ENCODE measurements at regions not wholly inside any gene's neighbourhood (a gene's known extent, or its start where the extent isn't known, plus 50 kb on each side); places are given as distances from the start of the nearest gene placed in this dataset.
A peak's percentile ranks its signal among the peaks of the same experiment; 100 is the strongest.

- H3K27me3 ChIP-seq (ENCODE audit: insufficient read depth, low read length), result peaks cover 21% of the 10 kb centered on the region
- no peaks in the 10 kb centered on the region for H3K9me3 ChIP-seq (ENCODE audit: low read depth, low read length)
- DNase-seq (ENCODE audit: insufficient read length, low spot score, missing footprints), result no peak
- no peaks in the 10 kb centered on the region for H4K20me1 ChIP-seq (ENCODE audit: insufficient read depth, low read length)
- H3K27ac ChIP-seq (ENCODE audit: low read depth, low read length), result no peak overlapping the region
- no peak overlapping the region for H3K4me3 ChIP-seq (ENCODE audit: insufficient read depth, low read length)
- no peaks in the 10 kb centered on the region for H3K79me2 ChIP-seq (ENCODE audit: insufficient read depth, low read length)
- no peak overlapping the region for H2AFZ ChIP-seq (ENCODE audit: low read length)
- H3K4me1 ChIP-seq (ENCODE audit: insufficient read depth, low read length), result no peaks in the 10 kb centered on the region
- no peak for TF ChIP-seq CTCF (IDR thresholded peaks at IDR 0.05; ENCODE audit: extremely low read depth, low read depth, low read length)
- H3K36me3 ChIP-seq (ENCODE audit: insufficient read depth, low read length), result no peaks in the 10 kb centered on the region
- no peak overlapping the region for H3K4me2 ChIP-seq (ENCODE audit: insufficient read depth, low read length)
These were observed 76.4 kb upstream of the WWC2 start for GRCh38 chr4:183022617-183023016.

DNA sequence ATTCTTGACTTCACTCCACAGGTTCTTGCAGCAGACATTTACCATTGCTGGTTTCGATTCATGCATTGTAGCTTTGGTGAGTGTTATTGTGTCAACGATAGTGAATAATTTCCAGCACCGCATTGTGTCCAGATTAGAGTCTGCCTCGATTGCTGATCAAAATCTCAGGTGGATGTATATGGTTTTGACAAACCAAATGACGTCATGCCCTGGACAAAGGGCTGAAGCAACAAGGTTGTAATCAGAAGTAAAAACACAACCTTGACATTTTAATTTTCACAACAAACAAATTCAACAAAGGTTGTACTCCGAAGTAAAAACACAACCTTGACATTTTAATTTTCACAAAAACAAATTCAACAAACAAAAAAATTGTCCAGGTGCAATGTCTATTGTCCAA is 81.1 kb upstream of the WWC2 start:
- Histone ChIP-seq H3K27ac (ENCODE audit: low read depth, low read length) (no peak overlapping the region), H4K20me1 (ENCODE audit: insufficient read depth, low read length) (no peaks in the 10 kb centered on the region), H3K9me3 (ENCODE audit: low read depth, low read length) (no peaks in the 10 kb centered on the region), H3K4me1 (ENCODE audit: insufficient read depth, low read length) (no peaks in the 10 kb centered on the region), H3K27me3 (ENCODE audit: insufficient read depth, low read length) (peaks cover 34% of the 10 kb centered on the region), H3K4me2 (ENCODE audit: insufficient read depth, low read length) (no peak overlapping the region), H2AFZ (ENCODE audit: low read length) (no peak overlapping the region), H3K79me2 (ENCODE audit: insufficient read depth, low read length) (no peaks in the 10 kb centered on the region), H3K36me3 (ENCODE audit: insufficient read depth, low read length) (no peaks in the 10 kb centered on the region), H3K4me3 (ENCODE audit: insufficient read depth, low read length) (no peak overlapping the region)
- TF ChIP-seq CTCF (IDR thresholded peaks at IDR 0.05; ENCODE audit: extremely low read depth, low read depth, low read length), result no peak
- no peak for DNase-seq (ENCODE audit: insufficient read length, low spot score, missing footprints)

DNA sequence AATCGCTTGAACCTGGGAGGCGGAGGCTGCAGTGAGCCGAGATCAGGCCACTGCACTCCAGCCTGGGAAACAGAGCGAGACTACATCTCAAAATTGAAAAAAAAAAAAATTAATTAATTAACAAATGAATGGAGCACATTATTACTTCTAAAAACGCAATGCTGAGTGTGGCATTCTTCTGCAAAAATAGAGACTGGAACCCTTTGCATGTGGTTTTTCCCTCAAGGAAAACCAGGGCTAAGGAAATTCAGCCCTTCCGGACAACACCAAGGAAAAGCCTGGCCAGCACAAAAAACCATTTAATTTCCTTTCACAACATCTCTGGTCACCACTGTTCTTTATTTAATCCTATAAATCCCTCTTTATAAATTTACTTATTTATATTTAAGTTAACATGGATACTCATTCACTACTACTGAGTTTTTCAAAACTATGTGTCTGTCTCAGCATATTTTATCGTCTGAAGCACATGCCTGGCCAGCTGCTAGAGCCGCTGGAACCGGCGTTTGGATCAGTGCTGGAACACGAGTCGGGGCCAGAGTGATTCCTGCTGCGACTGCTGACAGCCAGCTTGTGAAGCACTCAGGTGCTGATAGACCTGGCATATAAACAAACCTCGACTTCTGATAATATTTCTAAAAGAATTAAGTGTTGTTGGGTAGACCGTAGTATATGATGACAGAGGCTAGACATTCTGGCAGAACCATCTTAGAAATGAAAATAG is 84.5 kb upstream of the WWC2 start:
- H4K20me1 ChIP-seq (ENCODE audit: insufficient read depth, low read length), result no peaks in the 10 kb centered on the region
- no peaks in the 10 kb centered on the region for H3K9me3 ChIP-seq (ENCODE audit: low read depth, low read length)
- H3K4me1 ChIP-seq (ENCODE audit: insufficient read depth, low read length), result no peaks in the 10 kb centered on the region
- no peaks in the 10 kb centered on the region for H3K36me3 ChIP-seq (ENCODE audit: insufficient read depth, low read length)
- H2AFZ ChIP-seq (ENCODE audit: low read length), result no peak overlapping the region
- H3K4me3 ChIP-seq (ENCODE audit: insufficient read depth, low read length), result no peak overlapping the region
- no peak overlapping the region for H3K4me2 ChIP-seq (ENCODE audit: insufficient read depth, low read length)
- peak; percentile 68 for DNase-seq (ENCODE audit: insufficient read length, low spot score, missing footprints)
- no peak for TF ChIP-seq CTCF (IDR thresholded peaks at IDR 0.05; ENCODE audit: extremely low read depth, low read depth, low read length)
- H3K27ac ChIP-seq (ENCODE audit: low read depth, low read length), result no peak overlapping the region
- no peaks in the 10 kb centered on the region for H3K79me2 ChIP-seq (ENCODE audit: insufficient read depth, low read length)
- peaks cover 45% of the 10 kb centered on the region for H3K27me3 ChIP-seq (ENCODE audit: insufficient read depth, low read length)

DNA sequence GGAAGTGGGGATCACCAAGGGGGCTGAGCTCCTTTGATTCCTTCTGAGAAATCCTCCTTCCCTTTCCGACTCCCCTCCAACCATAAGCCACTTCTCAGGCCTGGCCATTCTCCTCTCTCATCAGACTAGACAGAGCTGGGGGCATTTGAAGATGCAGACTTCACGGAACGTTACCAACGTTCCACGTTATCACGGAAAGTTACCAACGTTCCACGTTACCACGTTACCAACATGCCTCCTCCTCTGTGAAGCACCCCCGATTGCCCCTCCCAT is 85.4 kb upstream of the WWC2 start:
- H3K4me3 ChIP-seq (ENCODE audit: insufficient read depth, low read length), result no peak overlapping the region
- H3K27me3 ChIP-seq (ENCODE audit: insufficient read depth, low read length), result peaks cover 52% of the 10 kb centered on the region
- H2AFZ ChIP-seq (ENCODE audit: low read length), result no peak overlapping the region

More for the DNA sequence above, 85.4 kb upstream of the WWC2 start:
- Histone ChIP-seq H3K36me3 (ENCODE audit: insufficient read depth, low read length) (no peaks in the 10 kb centered on the region), H3K27ac (ENCODE audit: low read depth, low read length) (no peak overlapping the region), H3K9me3 (ENCODE audit: low read depth, low read length) (no peaks in the 10 kb centered on the region), H3K4me1 (ENCODE audit: insufficient read depth, low read length) (no peaks in the 10 kb centered on the region), H4K20me1 (ENCODE audit: insufficient read depth, low read length) (no peaks in the 10 kb centered on the region), H3K79me2 (ENCODE audit: insufficient read depth, low read length) (no peaks in the 10 kb centered on the region), H3K4me2 (ENCODE audit: insufficient read depth, low read length) (no peak overlapping the region)
- DNase-seq (ENCODE audit: insufficient read length, low spot score, missing footprints), result no peak
- no peak for TF ChIP-seq CTCF (IDR thresholded peaks at IDR 0.05; ENCODE audit: extremely low read depth, low read depth, low read length)
